Ascending aorta (tissue), 2 donors: ENCODE measurements at regions not wholly inside any gene's neighbourhood (a gene's known extent, or its start where the extent isn't known, plus 50 kb on each side); places are given as distances from the start of the nearest gene placed in this dataset.

Source experiments
- DNase-seq, 2 donors: peaks; one replicate each; pipeline ENCODE4 v3.0.0-alpha.2; 2019; ENCODE audit warnings: low spot score in 2 of 2
- H3K27ac ChIP-seq, 2 donors: fragments of 200-600 bp; sonication (generic); one replicate each; pipeline ENCODE4 v1.5.1; 2016 to 2017; ENCODE audit warnings: mild to moderate bottlenecking in 1 of 2
- H3K27me3 ChIP-seq: fragments of 200-600 bp; sonication (generic); one replicate; pipeline ENCODE4 v1.5.1; 2017
- H3K36me3 ChIP-seq, 2 donors: fragments of 200-600 bp; sonication (generic); one replicate each; pipeline ENCODE4 v1.5.1; 2016
- H3K4me1 ChIP-seq, 2 donors: fragments of 200-600 bp; sonication (generic); one replicate each; pipeline ENCODE4 v1.5.1; 2016 to 2017; ENCODE audit warnings: mild to moderate bottlenecking in 1 of 2
- H3K4me3 ChIP-seq, 2 donors: fragments of 200-600 bp; sonication (generic); one replicate each; pipeline ENCODE4 v1.5.1; 2016 to 2017; ENCODE audit warnings: mild to moderate bottlenecking in 1 of 2
- H3K9me3 ChIP-seq, 2 donors: fragments of 200-600 bp; sonication (generic); one replicate each; pipeline ENCODE4 v1.5.1; 2016
- CTCF ChIP-seq, 3 experiments: fragments of 200-600 bp in 2 of 3; fragments of 450-650 bp in 1 of 3; sonication (generic) in 2 of 3; IDR thresholded peaks; one replicate each; pipeline ENCODE4 v1.5.1; 2016 to 2019; ENCODE audit warnings: antibody characterized with exemption in 3 of 3, mild to moderate bottlenecking in 1 of 3, moderate library complexity in 1 of 3
- intact Hi-C: fragments of 100-400 bp; cut with DNase I; formaldehyde crosslinking; loops from one replicate; pipeline ENCODE4 v1.15.1; 2023

- DNase-seq, result no peak
- no peak for TF ChIP-seq CTCF (IDR thresholded peaks at IDR 0.05)
These were observed 899.2 kb upstream of the WWC1 start for GRCh38 chr5:167392240-167392639.

GRCh38 chr5:167393358-167393757, 898.1 kb upstream of the WWC1 start:
- Histone ChIP-seq H3K4me3 (no peak overlapping the region), H3K27me3 (no peaks in the 10 kb centered on the region)

More at GRCh38 chr5:167392240-167392639, 899.2 kb upstream of the WWC1 start:
- no peak overlapping the region for H3K27ac ChIP-seq
- intact Hi-C loops, result no loop called here
- no peak overlapping the region for H3K4me3 ChIP-seq
- H3K36me3 ChIP-seq, result no peaks in the 10 kb centered on the region
- H3K4me1 ChIP-seq, result no peaks in the 10 kb centered on the region
- no peaks in the 10 kb centered on the region for H3K9me3 ChIP-seq
- H3K27me3 ChIP-seq, result no peaks in the 10 kb centered on the region

GRCh38 chr5:167402671-167403070, 888.8 kb upstream of the WWC1 start:
- intact Hi-C loops, result no loop called here
- H3K36me3 ChIP-seq, result no peaks in the 10 kb centered on the region
- no peaks in the 10 kb centered on the region for H3K27me3 ChIP-seq
- no peak overlapping the region for H3K27ac ChIP-seq
- H3K9me3 ChIP-seq, result no peaks in the 10 kb centered on the region
- TF ChIP-seq CTCF (IDR thresholded peaks at IDR 0.05), result no peak
- no peaks in the 10 kb centered on the region for H3K4me1 ChIP-seq
- DNase-seq, result no peak
- no peak overlapping the region for H3K4me3 ChIP-seq

More at GRCh38 chr5:167393358-167393757, 898.1 kb upstream of the WWC1 start:
- H3K36me3 ChIP-seq, result no peaks in the 10 kb centered on the region
- H3K9me3 ChIP-seq, result no peaks in the 10 kb centered on the region
- no peak for DNase-seq
- no peak overlapping the region for H3K27ac ChIP-seq
- intact Hi-C loops, result no loop called here
- no peak for TF ChIP-seq CTCF (IDR thresholded peaks at IDR 0.05)
- H3K4me1 ChIP-seq, result no peaks in the 10 kb centered on the region

GRCh38 chr5:167406513-167406912, 884.9 kb upstream of the WWC1 start:
- H3K4me3 ChIP-seq, result no peak overlapping the region
- no peaks in the 10 kb centered on the region for H3K9me3 ChIP-seq
- H3K27me3 ChIP-seq, result no peaks in the 10 kb centered on the region
- intact Hi-C loops, result no loop called here
- H3K27ac ChIP-seq, result no peak overlapping the region
- no peaks in the 10 kb centered on the region for H3K4me1 ChIP-seq
- H3K36me3 ChIP-seq, result no peaks in the 10 kb centered on the region
- no peak for DNase-seq
- no peak for TF ChIP-seq CTCF (IDR thresholded peaks at IDR 0.05)

GRCh38 chr5:167412556-167412955, 878.9 kb upstream of the WWC1 start:
- no peaks in the 10 kb centered on the region for H3K36me3 ChIP-seq
- no peak for TF ChIP-seq CTCF (IDR thresholded peaks at IDR 0.05)
- no peak overlapping the region for H3K4me3 ChIP-seq
- no peaks in the 10 kb centered on the region for H3K4me1 ChIP-seq
- no peaks in the 10 kb centered on the region for H3K9me3 ChIP-seq
- H3K27me3 ChIP-seq, result no peaks in the 10 kb centered on the region
- intact Hi-C loops, result no loop called here
- no peak overlapping the region for H3K27ac ChIP-seq
- DNase-seq, result no peak

GRCh38 chr5:167413506-167413905, 877.9 kb upstream of the WWC1 start:
- TF ChIP-seq CTCF (IDR thresholded peaks at IDR 0.05), result no peak
- Histone ChIP-seq H3K36me3 (no peaks in the 10 kb centered on the region), H3K4me1 (no peaks in the 10 kb centered on the region), H3K27me3 (no peaks in the 10 kb centered on the region), H3K4me3 (no peak overlapping the region), H3K27ac (no peak overlapping the region), H3K9me3 (no peaks in the 10 kb centered on the region)
- DNase-seq, result no peak
- intact Hi-C loops, result no loop called here
